Lower leg skin (tissue), 4 donors: ENCODE measurements at regions not wholly inside any gene's neighbourhood (a gene's known extent, or its start where the extent isn't known, plus 50 kb on each side); places are given as distances from the start of the nearest gene placed in this dataset.

ENCODE experiments used
- DNase-seq, 2 donors: peaks; one replicate each; pipeline ENCODE4 v3.0.0-alpha.2; 2019; ENCODE audit warnings: low spot score in 2 of 2
- H3K4me3 ChIP-seq: fragments of 200-600 bp; sonication (generic); 2 replicates; pipeline ENCODE4 v1.5.1; 2017; ENCODE audit warnings: mild to moderate bottlenecking, low read depth; ENCODE audit not compliant: poor library complexity, severe bottlenecking
- CTCF ChIP-seq, 3 donors: fragments of 450-650 bp; IDR thresholded peaks; one replicate each; pipeline ENCODE4 v1.5.1; 2016; ENCODE audit warnings: antibody characterized with exemption in 3 of 3, mild to moderate bottlenecking in 3 of 3, moderate library complexity in 2 of 3
- POLR2A ChIP-seq, 2 donors: fragments of 450-650 bp; IDR thresholded peaks; one replicate each; pipeline ENCODE4 v1.6.1; 2016 to 2017; ENCODE audit warnings: antibody characterized with exemption in 2 of 2, mild to moderate bottlenecking in 1 of 2, moderate library complexity in 1 of 2
- WGBS, 2 donors: methylation state at CpG; one replicate each; pipeline ENCODE4 v1.1.5; 2018; 5-methylcytosine and 5-hydroxymethylcytosine counted together
- intact Hi-C: fragments of 100-400 bp; cut with DNase I; formaldehyde crosslinking; loops from one replicate; pipeline ENCODE4 v1.15.0; 2023; ENCODE audit warnings: low total_unique reads

GRCh38 chr5:116864157-116864837, 289.7 kb upstream of the SEMA6A start:
- intact Hi-C loops: no loop called here
- no peak overlapping the region for H3K4me3 ChIP-seq
- TF ChIP-seq POLR2A (IDR thresholded peaks at IDR 0.05) (no peak), CTCF (IDR thresholded peaks at IDR 0.05) (no peak)
- 62 to 67% methylated on average over 9 of the region's 9 CpGs for WGBS, 2 donors
- DNase-seq: no peak

GRCh38 chr5:116862632-116863455, 288.2 kb upstream of the SEMA6A start:
- 81 to 85% methylated on average over 10 of the region's 10 CpGs for WGBS, 2 donors
- DNase-seq: no peak
- TF ChIP-seq CTCF (IDR thresholded peaks at IDR 0.05) (no peak), POLR2A (IDR thresholded peaks at IDR 0.05) (no peak)
- intact Hi-C loops: no loop called here
- no peak overlapping the region for H3K4me3 ChIP-seq

GRCh38 chr5:116861666-116862065, 287.0 kb upstream of the SEMA6A start:
- no peak for DNase-seq
- H3K4me3 ChIP-seq: no peak overlapping the region
- intact Hi-C loops: no loop called here
- WGBS, 2 donors: 82 to 86% methylated on average over 2 of the region's 2 CpGs
- no peak for TF ChIP-seq POLR2A (IDR thresholded peaks at IDR 0.05)
- no peak for TF ChIP-seq CTCF (IDR thresholded peaks at IDR 0.05)

- no peak for TF ChIP-seq POLR2A (IDR thresholded peaks at IDR 0.05)
- no peak for TF ChIP-seq CTCF (IDR thresholded peaks at IDR 0.05)
- 86 to 93% methylated on average over 3 of the region's 3 CpGs for WGBS, 2 donors
- intact Hi-C loops: no loop called here
- H3K4me3 ChIP-seq: no peak overlapping the region
- DNase-seq: no peak
Measured at GRCh38 chr5:116861097-116861496, 286.5 kb upstream of the SEMA6A start.

GRCh38 chr5:116859666-116860320, 285.2 kb upstream of the SEMA6A start:
- intact Hi-C loops: no loop called here
- DNase-seq: no peak
- WGBS, 2 donors: 73 to 82% methylated on average over 4 of the region's 4 CpGs
- no peak for TF ChIP-seq POLR2A (IDR thresholded peaks at IDR 0.05)
- no peak for TF ChIP-seq CTCF (IDR thresholded peaks at IDR 0.05)
- H3K4me3 ChIP-seq: no peak overlapping the region
